WTC11 (cell line): ENCODE measurements at regions not wholly inside any gene's neighbourhood (a gene's known extent, or its start where the extent isn't known, plus 50 kb on each side); places are given as distances from the start of the nearest gene placed in this dataset.
A peak's percentile ranks its signal among the peaks of the same experiment; 100 is the strongest.

Source experiments
- ARID4B ChIP-seq: sonication (generic); formaldehyde crosslinking; IDR thresholded peaks from 2 replicates; pipeline ENCODE4 v1.8.0; 2023; ENCODE audit warnings: missing genetic modification reagents, mild to moderate bottlenecking, borderline replicate concordance
- CTCF ChIP-seq: fragments of 200-600 bp; IDR thresholded peaks from 2 replicates; pipeline ENCODE4 v1.8.0; 2022; ENCODE audit warnings: antibody characterized with exemption
- FOXK1 ChIP-seq: sonication (generic); formaldehyde crosslinking; IDR thresholded peaks from 2 replicates; pipeline ENCODE4 v1.8.0; 2022; ENCODE audit warnings: mild to moderate bottlenecking, moderate library complexity, missing genetic modification reagents
- HMGXB4 ChIP-seq: sonication (generic); formaldehyde crosslinking; IDR thresholded peaks from 2 replicates; pipeline ENCODE4 v1.8.1; 2023; ENCODE audit warnings: mild to moderate bottlenecking, moderate library complexity, missing genetic modification reagents
- IRF1 ChIP-seq: sonication (generic); formaldehyde crosslinking; IDR thresholded peaks from 2 replicates; pipeline ENCODE4 v1.8.0; 2023; ENCODE audit warnings: missing genetic modification reagents
- JAZF1 ChIP-seq: fragments of 250-450 bp; sonication (Bioruptor Pico); IDR thresholded peaks from 2 replicates; pipeline ENCODE4 v1.9.0; 2021; ENCODE audit warnings: moderate library complexity, mild to moderate bottlenecking, inconsistent platforms
- MYBL2 ChIP-seq: sonication (generic); formaldehyde crosslinking; IDR thresholded peaks from 2 replicates; pipeline ENCODE4 v1.8.1; 2023; ENCODE audit warnings: mild to moderate bottlenecking, moderate library complexity, missing genetic modification reagents
- TEAD4 ChIP-seq: sonication (generic); formaldehyde crosslinking; IDR thresholded peaks from 2 replicates; pipeline ENCODE4 v1.8.0; 2022; ENCODE audit warnings: mild to moderate bottlenecking, missing genetic modification reagents
- USF1 ChIP-seq: sonication (generic); formaldehyde crosslinking; IDR thresholded peaks from 2 replicates; pipeline ENCODE4 v1.8.0; 2022; ENCODE audit warnings: mild to moderate bottlenecking, missing genetic modification reagents
- ZBTB43 ChIP-seq: sonication (generic); formaldehyde crosslinking; IDR thresholded peaks from 2 replicates; pipeline ENCODE4 v1.8.1; 2023; ENCODE audit warnings: mild to moderate bottlenecking, missing genetic modification reagents
- ZSCAN18 ChIP-seq: fragments of 250-450 bp; sonication (Bioruptor Pico); IDR thresholded peaks from 2 replicates; pipeline ENCODE4 v2.1.2; 2022; ENCODE audit warnings: mild to moderate bottlenecking, moderate library complexity

GRCh38 chr3:194929578-194929960 is 243.9 kb downstream of the FAM43A start:
- TF ChIP-seq CTCF (peak; percentile 14; the same call in 1 of the 2 replicates), FOXK1 (CRISPR knock-in tag) (no peak), TEAD4 (CRISPR knock-in tag) (no peak), IRF1 (CRISPR knock-in tag) (no peak), ARID4B (no peak), JAZF1 (no peak), HMGXB4 (CRISPR knock-in tag) (no peak), ZBTB43 (CRISPR knock-in tag) (no peak), MYBL2 (no peak), ZSCAN18 (CRISPR knock-in tag) (no peak), USF1 (CRISPR knock-in tag) (no peak)
